ENCODE measurements at regions not wholly inside any gene's neighbourhood (a gene's known extent, or its start where the extent isn't known, plus 50 kb on each side); places are given as distances from the start of the nearest gene placed in this dataset.
A peak's percentile ranks its signal among the peaks of the same experiment; 100 is the strongest.

DNA sequence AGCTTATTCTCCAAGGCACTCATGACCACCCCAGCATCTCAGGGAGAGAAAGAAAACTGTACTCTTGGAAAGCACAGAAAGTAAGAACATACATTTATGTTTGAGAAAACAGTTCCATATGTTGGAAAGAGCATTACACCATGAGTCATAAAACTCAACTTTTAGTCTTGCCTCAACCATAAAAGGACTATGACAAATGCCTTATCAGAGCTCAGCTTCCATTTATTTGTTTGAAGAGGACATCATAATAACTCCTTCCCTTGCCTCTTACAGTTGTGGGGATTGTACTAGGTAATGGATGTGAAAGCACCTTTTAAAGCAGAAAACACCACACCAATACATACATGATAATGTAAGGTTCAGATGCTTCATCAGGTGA, 370.8 kb downstream of the LNPK start:
- no peaks in the 10 kb centered on the region for H3K36me3 ChIP-seq (ENCODE audit: control insufficient read depth, insufficient read depth, low read length)
- H3K27ac Mint-ChIP-seq (ENCODE audit: unreplicated experiment), result peak overlapping the region; percentile 12
- no peaks in the 10 kb centered on the region for H3K9me3 Mint-ChIP-seq (ENCODE audit: unreplicated experiment)
- intact Hi-C loops (cut with micrococcal nuclease; ENCODE audit: unreplicated experiment), result loop anchor here (1.0 to 5.0 kb wide), 3 partner anchors 11 to 264 kb away; no protein-coding TSS in a partner anchor
- H3K4me3 ChIP-seq (ENCODE audit: low read depth, low read length), result no peak overlapping the region
- no peaks in the 10 kb centered on the region for H3K36me3 Mint-ChIP-seq (ENCODE audit: insufficient read depth, unreplicated experiment)
- ChIA-PET CTCF (interaction anchor here (1.5 kb wide), 1 partner anchor 59 kb away, joined by 4 read pairs; no protein-coding TSS in a partner anchor), POLR2A (interaction anchor here (0.6 to 1.0 kb wide), 2 partner anchors 11 to 1634 kb away, joined by 4 read pairs; partner anchors contain the start of gene NFE2L2)
- no TSS peak for BruUV-seq (replicated peaks)
- no peaks in the 10 kb centered on the region for H3K27me3 ChIP-seq (replicated peaks; ENCODE audit: control insufficient read depth, insufficient read depth, low read length)
- no peaks in the 10 kb centered on the region for H3K9me3 ChIP-seq
- peak in 1 of 2 experiments; percentile 4 for DNase-seq
- H3K4me1 ChIP-seq, result peaks cover 15% of the 10 kb centered on the region
- no peaks in the 10 kb centered on the region for H3K27me3 Mint-ChIP-seq (ENCODE audit: insufficient read depth, unreplicated experiment)
- H3K4me1 Mint-ChIP-seq (ENCODE audit: low read depth, unreplicated experiment), result peaks cover 20% of the 10 kb centered on the region
- H3K4me3 Mint-ChIP-seq (ENCODE audit: unreplicated experiment), result no peak overlapping the region
- TF ChIP-seq, protein P1, sequence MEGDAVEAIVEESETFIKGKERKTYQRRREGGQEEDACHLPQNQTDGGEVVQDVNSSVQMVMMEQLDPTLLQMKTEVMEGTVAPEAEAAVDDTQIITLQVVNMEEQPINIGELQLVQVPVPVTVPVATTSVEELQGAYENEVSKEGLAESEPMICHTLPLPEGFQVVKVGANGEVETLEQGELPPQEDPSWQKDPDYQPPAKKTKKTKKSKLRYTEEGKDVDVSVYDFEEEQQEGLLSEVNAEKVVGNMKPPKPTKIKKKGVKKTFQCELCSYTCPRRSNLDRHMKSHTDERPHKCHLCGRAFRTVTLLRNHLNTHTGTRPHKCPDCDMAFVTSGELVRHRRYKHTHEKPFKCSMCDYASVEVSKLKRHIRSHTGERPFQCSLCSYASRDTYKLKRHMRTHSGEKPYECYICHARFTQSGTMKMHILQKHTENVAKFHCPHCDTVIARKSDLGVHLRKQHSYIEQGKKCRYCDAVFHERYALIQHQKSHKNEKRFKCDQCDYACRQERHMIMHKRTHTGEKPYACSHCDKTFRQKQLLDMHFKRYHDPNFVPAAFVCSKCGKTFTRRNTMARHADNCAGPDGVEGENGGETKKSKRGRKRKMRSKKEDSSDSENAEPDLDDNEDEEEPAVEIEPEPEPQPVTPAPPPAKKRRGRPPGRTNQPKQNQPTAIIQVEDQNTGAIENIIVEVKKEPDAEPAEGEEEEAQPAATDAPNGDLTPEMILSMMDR (IDR thresholded peaks at IDR 0.05; ENCODE audit: insufficient read depth in 1 of 2, low read depth in 1 of 2, low read length in 1 of 2, severe bottlenecking in 1 of 2, unreplicated experiment in 1 of 2), result no peak

DNA sequence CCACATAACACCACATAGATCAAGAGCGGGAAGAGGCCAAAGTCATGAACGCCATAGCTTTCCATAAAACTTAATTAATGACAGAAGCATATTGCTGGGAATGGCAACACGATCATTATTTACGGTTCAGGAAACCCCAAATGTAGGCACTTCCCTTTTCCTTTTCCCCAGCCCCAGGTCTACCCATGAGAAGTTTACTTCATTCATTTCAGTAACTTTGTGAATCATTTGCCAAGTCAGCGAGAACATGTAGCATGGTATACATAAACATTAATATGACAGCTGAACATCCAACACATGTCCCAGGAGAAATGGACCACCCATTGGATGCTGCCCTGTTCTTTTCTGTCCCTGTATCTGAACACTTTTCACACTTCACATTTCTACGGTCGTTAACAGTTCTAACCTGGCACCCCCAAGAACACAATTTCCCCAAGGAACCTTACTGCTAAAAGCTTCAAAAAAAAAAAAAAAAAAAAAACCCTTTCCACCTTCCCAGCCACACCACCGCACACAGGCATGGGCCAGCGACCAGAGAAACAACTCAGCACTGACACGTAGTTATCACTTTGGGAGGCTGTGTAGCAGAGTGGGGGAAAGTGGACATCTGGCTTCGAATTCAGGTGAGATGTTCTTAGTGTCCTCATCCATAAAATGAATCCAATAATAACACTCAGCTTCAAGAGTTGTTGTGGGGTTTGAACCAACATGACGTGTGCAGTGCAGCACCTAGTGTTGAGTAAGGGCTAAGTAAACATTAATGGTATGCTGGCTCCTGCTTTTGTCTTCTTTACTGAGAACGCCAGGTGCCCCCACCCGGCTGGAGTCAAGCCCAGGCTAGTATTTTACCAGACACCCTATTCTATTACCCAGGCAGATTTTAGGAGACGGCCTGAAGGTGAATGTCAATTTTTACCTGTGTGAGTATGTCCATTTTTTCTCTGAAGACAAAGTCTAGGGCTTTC, 371.5 kb downstream of the LNPK start:
- peak; percentile 41 to 44 for DNase-seq

DNA sequence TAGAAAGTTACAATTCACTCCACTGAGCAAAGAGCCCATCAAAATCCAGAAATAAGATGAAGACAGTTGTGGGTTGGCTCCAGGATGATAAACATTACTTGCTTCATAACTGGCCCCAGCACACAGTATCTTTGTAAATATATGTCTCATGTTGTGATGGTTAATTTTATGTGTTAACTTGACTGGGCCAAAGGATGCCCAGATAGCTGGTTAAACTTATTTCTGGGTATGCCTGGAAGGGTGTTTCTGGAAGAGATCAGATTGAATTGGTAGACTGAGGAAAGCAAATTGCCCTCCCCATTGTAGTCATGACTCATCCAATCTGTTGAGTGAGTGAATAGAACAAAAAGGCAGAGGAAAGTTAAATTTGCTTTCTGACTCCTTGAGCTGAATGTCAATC, 373.8 kb downstream of the LNPK start:
- ChIA-PET POLR2A (no interaction called here), CTCF (interaction anchor here (0.6 kb wide), 1 partner anchor 838 kb away, joined by 3 read pairs; no protein-coding TSS in a partner anchor)
- Histone ChIP-seq H3K36me3 (ENCODE audit: control insufficient read depth, insufficient read depth, low read length) (no peaks in the 10 kb centered on the region), H3K9me3 (no peaks in the 10 kb centered on the region), H3K4me3 (ENCODE audit: low read depth, low read length) (no peak overlapping the region), H3K27me3 (replicated peaks; ENCODE audit: control insufficient read depth, insufficient read depth, low read length) (no peaks in the 10 kb centered on the region), H3K4me1 (peaks cover 15% of the 10 kb centered on the region)
- no peak overlapping the region for H3K4me3 Mint-ChIP-seq (ENCODE audit: unreplicated experiment)
- BruUV-seq (replicated peaks), result no TSS peak
- H3K4me1 Mint-ChIP-seq (ENCODE audit: low read depth, unreplicated experiment), result peaks cover 20% of the 10 kb centered on the region
- H3K9me3 Mint-ChIP-seq (ENCODE audit: unreplicated experiment), result no peaks in the 10 kb centered on the region
- H3K27ac Mint-ChIP-seq (ENCODE audit: unreplicated experiment), result no peak overlapping the region
- no peak for DNase-seq
- no peaks in the 10 kb centered on the region for H3K36me3 Mint-ChIP-seq (ENCODE audit: insufficient read depth, unreplicated experiment)
- TF ChIP-seq, protein P1 (IDR thresholded peaks at IDR 0.05; ENCODE audit: insufficient read depth in 1 of 2, low read depth in 1 of 2, low read length in 1 of 2, severe bottlenecking in 1 of 2, unreplicated experiment in 1 of 2), result no peak
- no peaks in the 10 kb centered on the region for H3K27me3 Mint-ChIP-seq (ENCODE audit: insufficient read depth, unreplicated experiment)
- intact Hi-C loops (cut with micrococcal nuclease; ENCODE audit: unreplicated experiment), result no loop called here

More for the DNA sequence above, 371.5 kb downstream of the LNPK start:
- no peaks in the 10 kb centered on the region for H3K9me3 Mint-ChIP-seq (ENCODE audit: unreplicated experiment)
- H3K4me3 ChIP-seq (ENCODE audit: low read depth, low read length), result no peak overlapping the region
- ChIA-PET CTCF (interaction anchor here (0.6 to 1.5 kb wide), 3 partner anchors 11 to 118 kb away, joined by 3 to 4 read pairs (median 3); no protein-coding TSS in a partner anchor), POLR2A (interaction anchor here (0.6 to 1.0 kb wide), 3 partner anchors 11 to 1634 kb away, joined by 4 to 6 read pairs (median 4); partner anchors contain the start of gene NFE2L2)
- H3K27ac Mint-ChIP-seq (ENCODE audit: unreplicated experiment), result peak overlapping the region; percentile 12
- H3K9me3 ChIP-seq, result no peaks in the 10 kb centered on the region
- no peaks in the 10 kb centered on the region for H3K36me3 Mint-ChIP-seq (ENCODE audit: insufficient read depth, unreplicated experiment)
- H3K4me1 ChIP-seq, result peaks cover 15% of the 10 kb centered on the region
- TF ChIP-seq, protein P1 (IDR thresholded peaks at IDR 0.05; ENCODE audit: insufficient read depth in 1 of 2, low read depth in 1 of 2, low read length in 1 of 2, severe bottlenecking in 1 of 2, unreplicated experiment in 1 of 2), result peak in 1 of 2 experiments; percentile 22
- intact Hi-C loops (cut with micrococcal nuclease; ENCODE audit: unreplicated experiment), result loop anchor here (1.0 to 5.0 kb wide), 3 partner anchors 10 to 263 kb away; no protein-coding TSS in a partner anchor
- no peaks in the 10 kb centered on the region for H3K27me3 Mint-ChIP-seq (ENCODE audit: insufficient read depth, unreplicated experiment)
- BruUV-seq (replicated peaks), result no TSS peak
- H3K27me3 ChIP-seq (replicated peaks; ENCODE audit: control insufficient read depth, insufficient read depth, low read length), result no peaks in the 10 kb centered on the region
- H3K36me3 ChIP-seq (ENCODE audit: control insufficient read depth, insufficient read depth, low read length), result no peaks in the 10 kb centered on the region
- H3K4me3 Mint-ChIP-seq (ENCODE audit: unreplicated experiment), result no peak overlapping the region
- H3K4me1 Mint-ChIP-seq (ENCODE audit: low read depth, unreplicated experiment), result peaks cover 20% of the 10 kb centered on the region

Data from Caco-2 (cell line).